ENCODE measurements at regions not wholly inside any gene's neighbourhood (a gene's known extent, or its start where the extent isn't known, plus 50 kb on each side); places are given as distances from the start of the nearest gene placed in this dataset.

DNA sequence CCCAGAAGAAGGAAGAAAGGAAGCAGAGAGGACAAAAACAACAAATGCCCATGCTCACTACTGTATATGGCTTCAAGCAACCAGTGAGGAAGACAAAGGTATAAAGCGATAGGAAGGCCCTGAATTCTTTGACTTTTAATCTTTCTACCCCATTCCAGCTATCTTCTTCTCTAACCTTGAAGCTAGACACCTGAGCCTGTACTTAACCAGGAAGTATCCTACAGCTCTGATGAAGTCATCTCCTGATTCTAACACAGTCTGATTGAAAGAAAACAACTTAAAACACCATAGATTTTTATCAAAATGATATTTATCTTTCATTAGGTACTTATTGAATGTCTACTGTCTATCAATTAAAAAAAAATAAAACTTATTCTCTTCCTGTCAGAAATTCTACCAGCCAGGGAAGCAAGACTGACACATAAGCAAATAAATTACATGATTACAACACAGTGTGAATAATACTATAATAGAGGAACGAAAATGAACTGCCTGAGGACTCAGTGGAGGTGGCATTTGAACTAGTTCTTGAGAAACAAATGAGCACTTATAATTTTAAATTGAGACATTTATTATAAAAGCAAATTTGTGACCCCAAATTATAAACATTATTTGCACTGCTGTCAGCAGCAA, 123.3 kb upstream of the ELL2 start:
- WGBS, 2 donors = 21 to 24% methylated on average over 2 of the region's 2 CpGs
- TF ChIP-seq, protein P1, sequence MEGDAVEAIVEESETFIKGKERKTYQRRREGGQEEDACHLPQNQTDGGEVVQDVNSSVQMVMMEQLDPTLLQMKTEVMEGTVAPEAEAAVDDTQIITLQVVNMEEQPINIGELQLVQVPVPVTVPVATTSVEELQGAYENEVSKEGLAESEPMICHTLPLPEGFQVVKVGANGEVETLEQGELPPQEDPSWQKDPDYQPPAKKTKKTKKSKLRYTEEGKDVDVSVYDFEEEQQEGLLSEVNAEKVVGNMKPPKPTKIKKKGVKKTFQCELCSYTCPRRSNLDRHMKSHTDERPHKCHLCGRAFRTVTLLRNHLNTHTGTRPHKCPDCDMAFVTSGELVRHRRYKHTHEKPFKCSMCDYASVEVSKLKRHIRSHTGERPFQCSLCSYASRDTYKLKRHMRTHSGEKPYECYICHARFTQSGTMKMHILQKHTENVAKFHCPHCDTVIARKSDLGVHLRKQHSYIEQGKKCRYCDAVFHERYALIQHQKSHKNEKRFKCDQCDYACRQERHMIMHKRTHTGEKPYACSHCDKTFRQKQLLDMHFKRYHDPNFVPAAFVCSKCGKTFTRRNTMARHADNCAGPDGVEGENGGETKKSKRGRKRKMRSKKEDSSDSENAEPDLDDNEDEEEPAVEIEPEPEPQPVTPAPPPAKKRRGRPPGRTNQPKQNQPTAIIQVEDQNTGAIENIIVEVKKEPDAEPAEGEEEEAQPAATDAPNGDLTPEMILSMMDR (IDR thresholded peaks at IDR 0.05) = no peak
- Histone ChIP-seq H3K27me3 (no peaks in the 10 kb centered on the region), H3K4me1 (peaks cover 0 to 15% (median 11%) of the 10 kb centered on the region in 3 donors), H3K4me3 (no peak overlapping the region), H3K9me3 (no peaks in the 10 kb centered on the region), H3K27ac (peak overlapping the region in 2 of 4 donors; percentile 28 to 55), H3K36me3 (no peaks in the 10 kb centered on the region)
- ATAC-seq = peak; percentile 82 to 87 (median 85)
- FAIRE-seq = no peak
- no peak for DNase-seq
- intact Hi-C loops (cut with DNase I) = no loop called here

- intact Hi-C loops (cut with DNase I) = no loop called here
- no peak for FAIRE-seq
- no peak for ATAC-seq
- no peak overlapping the region for H3K4me3 ChIP-seq
- no peaks in the 10 kb centered on the region for H3K36me3 ChIP-seq
- H3K9me3 ChIP-seq = no peaks in the 10 kb centered on the region
- DNase-seq = no peak
- H3K27ac ChIP-seq = no peak overlapping the region
- WGBS, 2 donors = 66 to 72% methylated on average over 4 of the region's 4 CpGs
- TF ChIP-seq, protein P1 (IDR thresholded peaks at IDR 0.05) = no peak
- H3K4me1 ChIP-seq = peaks cover 0 to 15% (median 11%) of the 10 kb centered on the region in 3 donors
- no peaks in the 10 kb centered on the region for H3K27me3 ChIP-seq
Observed at GRCh38 chr5:96083361-96083881, 121.8 kb upstream of the ELL2 start.

DNA sequence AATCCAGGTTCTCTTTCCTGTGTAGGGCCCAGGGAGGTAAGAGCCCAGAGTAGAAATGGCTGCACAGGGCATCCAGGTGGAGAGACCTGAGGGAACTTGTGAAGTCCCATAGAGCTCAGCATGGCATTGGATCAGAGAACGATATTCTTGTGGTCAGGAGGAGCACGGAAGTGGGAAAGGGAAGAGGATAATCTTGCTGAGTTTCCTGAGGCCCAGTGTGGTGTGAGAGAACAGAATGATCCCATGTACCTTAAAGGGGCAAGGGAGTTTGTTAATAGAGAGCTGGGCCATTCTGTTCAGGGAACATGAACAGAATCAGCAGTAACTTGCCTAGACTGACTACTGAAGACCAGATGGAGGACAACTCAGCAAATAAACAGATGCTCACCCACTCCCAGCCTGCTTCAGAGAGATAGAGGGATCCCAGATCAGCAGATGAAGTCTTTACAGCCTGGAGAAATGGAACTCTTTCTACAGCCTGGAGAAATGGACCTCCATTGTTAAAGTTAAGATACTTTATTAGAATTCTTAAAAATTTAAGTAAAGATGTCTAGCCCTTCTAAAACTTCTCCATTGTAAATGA, 119.7 kb upstream of the ELL2 start:
- Histone ChIP-seq H3K9me3 (no peaks in the 10 kb centered on the region), H3K27ac (no peak overlapping the region), H3K4me1 (peaks cover 0 to 15% (median 11%) of the 10 kb centered on the region in 3 donors), H3K27me3 (no peaks in the 10 kb centered on the region), H3K36me3 (no peaks in the 10 kb centered on the region), H3K4me3 (no peak overlapping the region)
- DNase-seq = no peak
- FAIRE-seq = no peak
- ATAC-seq = no peak
- intact Hi-C loops (cut with DNase I) = no loop called here
- 89 to 90% methylated on average over 2 of the region's 2 CpGs for WGBS, 2 donors
- TF ChIP-seq, protein P1 (IDR thresholded peaks at IDR 0.05) = no peak

- DNase-seq (no peak), ATAC-seq (no peak), FAIRE-seq (no peak)
- Histone ChIP-seq H3K27me3 (no peaks in the 10 kb centered on the region), H3K4me3 (no peak overlapping the region), H3K9me3 (no peaks in the 10 kb centered on the region), H3K4me1 (peaks cover 0 to 10% (median 10%) of the 10 kb centered on the region in 3 donors), H3K36me3 (no peaks in the 10 kb centered on the region), H3K27ac (no peak overlapping the region)
- intact Hi-C loops (cut with DNase I) = no loop called here
- TF ChIP-seq, protein P1 (IDR thresholded peaks at IDR 0.05) = no peak
Observed at GRCh38 chr5:96080557-96080956, 118.9 kb upstream of the ELL2 start.

- H3K4me3 ChIP-seq = no peak overlapping the region
- H3K27me3 ChIP-seq = no peaks in the 10 kb centered on the region
- intact Hi-C loops (cut with DNase I) = no loop called here
- FAIRE-seq (no peak), ATAC-seq (no peak), DNase-seq (no peak)
- peaks cover under 1 to 5% (median 4%) of the 10 kb centered on the region in 3 donors for H3K4me1 ChIP-seq
- no peaks in the 10 kb centered on the region for H3K9me3 ChIP-seq
- WGBS, 2 donors = 72 to 78% methylated on average over 2 of the region's 2 CpGs
- no peaks in the 10 kb centered on the region for H3K36me3 ChIP-seq
- H3K27ac ChIP-seq = no peak overlapping the region
- TF ChIP-seq, protein P1 (IDR thresholded peaks at IDR 0.05) = no peak
Observed at GRCh38 chr5:96079962-96080361, 118.3 kb upstream of the ELL2 start.

Data from pancreas (tissue), 10 donors.